D721Med (cell line): ENCODE measurements at regions not wholly inside any gene's neighbourhood (a gene's known extent, or its start where the extent isn't known, plus 50 kb on each side); places are given as distances from the start of the nearest gene placed in this dataset.
"Not testable (repeated sequence)": the region's sequence is repeated elsewhere in the genome, so short reads cannot be mapped to it uniquely, and the experiment has no call there.

Experiments
- DNase-seq: peaks from one replicate; pipeline ENCODE4 v3.0.0; 2011; ENCODE audit warnings: low spot score; ENCODE audit not compliant: insufficient read length
- FAIRE-seq: peaks from 2 replicates; lab custom pipeline; 2011; peaks lifted over from hg19 to GRCh38; lab: Jason Lieb, UNC
- TF ChIP-seq, protein P1 (sequence below): IDR thresholded peaks from 2 replicates; pipeline ENCODE4 v1.5.1; 2012; ENCODE audit warnings: mild to moderate bottlenecking, control low read depth; ENCODE audit not compliant: insufficient read depth; ENCODE audit errors: missing control alignments

- TF ChIP-seq, protein P1, sequence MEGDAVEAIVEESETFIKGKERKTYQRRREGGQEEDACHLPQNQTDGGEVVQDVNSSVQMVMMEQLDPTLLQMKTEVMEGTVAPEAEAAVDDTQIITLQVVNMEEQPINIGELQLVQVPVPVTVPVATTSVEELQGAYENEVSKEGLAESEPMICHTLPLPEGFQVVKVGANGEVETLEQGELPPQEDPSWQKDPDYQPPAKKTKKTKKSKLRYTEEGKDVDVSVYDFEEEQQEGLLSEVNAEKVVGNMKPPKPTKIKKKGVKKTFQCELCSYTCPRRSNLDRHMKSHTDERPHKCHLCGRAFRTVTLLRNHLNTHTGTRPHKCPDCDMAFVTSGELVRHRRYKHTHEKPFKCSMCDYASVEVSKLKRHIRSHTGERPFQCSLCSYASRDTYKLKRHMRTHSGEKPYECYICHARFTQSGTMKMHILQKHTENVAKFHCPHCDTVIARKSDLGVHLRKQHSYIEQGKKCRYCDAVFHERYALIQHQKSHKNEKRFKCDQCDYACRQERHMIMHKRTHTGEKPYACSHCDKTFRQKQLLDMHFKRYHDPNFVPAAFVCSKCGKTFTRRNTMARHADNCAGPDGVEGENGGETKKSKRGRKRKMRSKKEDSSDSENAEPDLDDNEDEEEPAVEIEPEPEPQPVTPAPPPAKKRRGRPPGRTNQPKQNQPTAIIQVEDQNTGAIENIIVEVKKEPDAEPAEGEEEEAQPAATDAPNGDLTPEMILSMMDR, result no peak
- no peak for DNase-seq
- FAIRE-seq, result no peak
Measured at GRCh38 chr7:49643321-49643720, 130.1 kb upstream of the VWC2 start.

- FAIRE-seq (no peak), DNase-seq (no peak)
- TF ChIP-seq, protein P1, result no peak
Measured at GRCh38 chr7:49643736-49644135, 129.7 kb upstream of the VWC2 start.

DNA sequence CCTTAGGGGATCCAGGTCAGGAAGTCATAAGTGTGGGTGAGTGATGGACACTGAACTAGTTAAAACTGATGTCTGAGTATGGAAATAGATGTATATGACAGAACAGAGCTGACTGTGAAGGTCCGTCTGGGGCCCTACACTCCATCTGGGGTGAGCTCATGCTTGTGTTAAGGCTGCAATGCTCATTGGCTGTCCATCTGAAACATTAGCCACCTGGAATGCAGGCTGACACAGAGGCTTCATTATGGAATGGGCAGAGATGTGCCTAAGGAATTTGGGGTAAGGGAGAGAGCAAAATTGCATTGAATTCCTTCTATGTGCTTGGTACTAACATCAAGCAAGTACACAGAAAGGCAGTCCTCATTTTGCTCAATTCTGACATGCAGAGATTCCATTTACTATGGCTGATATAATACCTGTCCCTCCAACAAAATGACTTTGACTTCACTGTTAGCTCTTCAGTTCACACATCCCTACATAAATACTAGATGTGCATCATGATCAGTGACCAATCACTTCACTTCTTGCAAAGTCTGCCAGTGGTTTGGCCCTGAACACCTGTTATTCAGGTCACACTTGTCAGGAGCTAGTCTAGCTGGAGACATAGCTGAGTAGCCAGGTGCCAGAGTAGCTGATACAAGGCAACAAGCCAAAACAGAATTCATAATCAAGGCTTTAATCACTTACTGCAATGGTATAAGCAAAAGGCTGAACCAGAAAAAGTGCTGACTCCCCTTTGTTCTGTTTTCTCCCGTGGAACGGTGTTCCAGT lies 128.9 kb upstream of the VWC2 start:
- DNase-seq (no peak), FAIRE-seq (no peak)
- TF ChIP-seq, protein P1, result no peak

GRCh38 chr7:49645296-49645695 lies 128.1 kb upstream of the VWC2 start:
- no peak for FAIRE-seq
- DNase-seq, result no peak
- TF ChIP-seq, protein P1, result no peak

DNA sequence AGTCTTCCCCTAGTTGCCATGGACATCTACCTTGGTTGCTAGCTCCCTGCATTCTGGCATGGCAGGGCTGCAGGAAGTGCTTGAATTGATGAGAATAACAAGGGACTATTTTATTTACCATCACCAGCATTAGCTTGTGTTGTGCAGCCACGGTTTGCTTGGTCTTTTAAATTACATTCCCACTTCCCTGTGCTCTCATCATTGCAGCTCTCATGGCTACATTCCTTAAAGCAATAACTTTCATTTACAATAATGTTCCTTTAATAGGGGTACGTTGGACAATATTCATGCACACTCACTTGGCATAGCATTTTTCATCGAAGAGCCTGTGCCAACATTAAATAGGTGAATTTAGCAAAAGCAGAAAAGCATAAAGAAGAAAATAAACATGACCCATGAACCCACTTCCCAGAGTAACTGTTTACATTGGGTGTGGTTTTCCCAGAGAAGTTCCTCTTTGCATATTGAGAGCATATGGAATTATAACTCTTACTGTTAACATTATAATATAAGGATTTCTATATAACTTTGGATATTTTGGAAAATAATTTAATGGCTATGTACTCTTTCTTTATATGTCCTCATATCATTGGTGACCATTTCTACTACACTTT lies 113.2 kb upstream of the VWC2 start:
- no peak for FAIRE-seq
- TF ChIP-seq, protein P1, result no peak
- DNase-seq, result no peak

DNA sequence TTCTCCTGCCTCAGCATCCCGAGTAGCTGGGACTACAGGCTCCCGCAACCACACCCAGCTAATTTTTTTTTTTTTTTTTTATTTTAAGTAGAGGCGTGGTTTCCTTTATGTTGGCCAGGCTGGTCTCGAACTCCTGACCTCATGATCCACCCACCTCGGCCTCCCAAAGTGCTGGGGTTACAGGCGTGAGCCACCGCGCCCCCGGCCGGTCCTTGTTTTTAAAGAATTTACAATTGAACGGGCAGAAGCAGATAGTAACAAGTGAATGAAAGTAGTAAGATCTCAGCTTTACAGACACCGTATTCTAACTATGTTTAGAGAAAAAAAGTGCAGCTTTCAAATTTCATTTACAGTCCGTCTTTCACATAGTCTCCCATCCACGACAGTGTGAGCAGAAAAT lies 112.5 kb upstream of the VWC2 start:
- TF ChIP-seq, protein P1, result no peak
- DNase-seq (no peak), FAIRE-seq (no peak)

- FAIRE-seq, result not testable (repeated sequence)
Measured at GRCh38 chr7:49665963-49666362, 107.5 kb upstream of the VWC2 start.

More at GRCh38 chr7:49665963-49666362, 107.5 kb upstream of the VWC2 start:
- not testable (repeated sequence) for DNase-seq
